Hepatocyte (in vitro differentiated cells): ENCODE measurements at regions not wholly inside any gene's neighbourhood (a gene's known extent, or its start where the extent isn't known, plus 50 kb on each side); places are given as distances from the start of the nearest gene placed in this dataset.

Source experiments
- DNase-seq: peaks from one replicate; pipeline ENCODE4 v3.0.0-alpha.2; 2016; ENCODE audit warnings: low spot score
- H2AFZ ChIP-seq: fragments of 200-600 bp; sonication (generic); 2 replicates; pipeline ENCODE4 v1.6.0; 2016; ENCODE audit warnings: antibody characterized with exemption, mild to moderate bottlenecking
- H3K27ac ChIP-seq: fragments of 200-600 bp; sonication (generic); 2 replicates; pipeline ENCODE4 v1.5.1; 2016; ENCODE audit warnings: mild to moderate bottlenecking
- H3K27me3 ChIP-seq: fragments of 200-600 bp; sonication (generic); 2 replicates; pipeline ENCODE4 v1.6.1; 2016
- H3K36me3 ChIP-seq: fragments of 200-600 bp; sonication (generic); replicated peaks from 2 replicates; pipeline ENCODE4 v1.5.1; 2016; ENCODE audit warnings: low read depth; ENCODE audit not compliant: insufficient read depth
- H3K4me1 ChIP-seq: fragments of 200-600 bp; sonication (generic); 2 replicates; pipeline ENCODE4 v1.5.1; 2016; ENCODE audit warnings: mild to moderate bottlenecking, moderate library complexity; ENCODE audit not compliant: insufficient read depth
- H3K4me2 ChIP-seq: fragments of 200-600 bp; sonication (generic); 2 replicates; pipeline ENCODE4 v1.6.0; 2016
- H3K4me3 ChIP-seq: fragments of 200-600 bp; sonication (generic); 2 replicates; pipeline ENCODE4 v1.5.1; 2016; ENCODE audit warnings: mild to moderate bottlenecking
- H3K79me2 ChIP-seq: fragments of 200-600 bp; sonication (generic); 2 replicates; pipeline ENCODE4 v1.6.0; 2017; ENCODE audit warnings: mild to moderate bottlenecking
- H3K9me2 ChIP-seq: fragments of 200-600 bp; sonication (generic); replicated peaks from 2 replicates; pipeline ENCODE4 v1.6.0; 2017; ENCODE audit warnings: mild to moderate bottlenecking; ENCODE audit not compliant: insufficient read depth
- H3K9me3 ChIP-seq: fragments of 200-600 bp; sonication (generic); 2 replicates; pipeline ENCODE4 v1.5.1; 2016; ENCODE audit warnings: low read depth, mild to moderate bottlenecking
- H4K20me1 ChIP-seq: fragments of 200-600 bp; sonication (generic); 2 replicates; pipeline ENCODE4 v1.6.0; 2016; ENCODE audit warnings: mild to moderate bottlenecking; ENCODE audit not compliant: insufficient read depth, poor library complexity, severe bottlenecking
- EZH2 ChIP-seq: fragments of 200-600 bp; sonication (generic); IDR thresholded peaks from 2 replicates; pipeline ENCODE4 v1.6.1; 2016; ENCODE audit warnings: antibody characterized with exemption, mild to moderate bottlenecking, borderline replicate concordance
- EZH2phosphoT487 ChIP-seq: fragments of 200-600 bp; sonication (generic); IDR thresholded peaks from one replicate; pipeline ENCODE4 v1.6.1; 2018; ENCODE audit warnings: antibody characterized with exemption, mild to moderate bottlenecking, low read depth, moderate library complexity; ENCODE audit not compliant: unreplicated experiment, severe bottlenecking
- WGBS: methylation state at CpG from one replicate; pipeline ENCODE4 v1.1.6; 2016; ENCODE audit warnings: low lambda C conversion rate; ENCODE audit errors: missing lambda C conversion rate; 5-methylcytosine and 5-hydroxymethylcytosine counted together
- TF ChIP-seq, protein P1 (sequence below): fragments of 200-600 bp; sonication (generic); IDR thresholded peaks from 2 replicates; pipeline ENCODE4 v1.5.1; 2016; ENCODE audit warnings: antibody characterized with exemption, mild to moderate bottlenecking; ENCODE audit not compliant: poor library complexity

GRCh38 chr12:96099986-96100385 lies 64.6 kb upstream of the LTA4H start:
- H3K27ac ChIP-seq, result no peak overlapping the region
- no peaks in the 10 kb centered on the region for H3K79me2 ChIP-seq
- no peak overlapping the region for H2AFZ ChIP-seq
- H4K20me1 ChIP-seq, result no peaks in the 10 kb centered on the region
- H3K4me1 ChIP-seq, result no peaks in the 10 kb centered on the region
- WGBS, result 97% methylated on average over 7 of the region's 7 CpGs
- H3K27me3 ChIP-seq, result no peaks in the 10 kb centered on the region
- no peak overlapping the region for H3K4me2 ChIP-seq
- H3K36me3 ChIP-seq, result no peaks in the 10 kb centered on the region
- no peaks in the 10 kb centered on the region for H3K9me2 ChIP-seq
- DNase-seq, result no peak
- TF ChIP-seq, protein P1, sequence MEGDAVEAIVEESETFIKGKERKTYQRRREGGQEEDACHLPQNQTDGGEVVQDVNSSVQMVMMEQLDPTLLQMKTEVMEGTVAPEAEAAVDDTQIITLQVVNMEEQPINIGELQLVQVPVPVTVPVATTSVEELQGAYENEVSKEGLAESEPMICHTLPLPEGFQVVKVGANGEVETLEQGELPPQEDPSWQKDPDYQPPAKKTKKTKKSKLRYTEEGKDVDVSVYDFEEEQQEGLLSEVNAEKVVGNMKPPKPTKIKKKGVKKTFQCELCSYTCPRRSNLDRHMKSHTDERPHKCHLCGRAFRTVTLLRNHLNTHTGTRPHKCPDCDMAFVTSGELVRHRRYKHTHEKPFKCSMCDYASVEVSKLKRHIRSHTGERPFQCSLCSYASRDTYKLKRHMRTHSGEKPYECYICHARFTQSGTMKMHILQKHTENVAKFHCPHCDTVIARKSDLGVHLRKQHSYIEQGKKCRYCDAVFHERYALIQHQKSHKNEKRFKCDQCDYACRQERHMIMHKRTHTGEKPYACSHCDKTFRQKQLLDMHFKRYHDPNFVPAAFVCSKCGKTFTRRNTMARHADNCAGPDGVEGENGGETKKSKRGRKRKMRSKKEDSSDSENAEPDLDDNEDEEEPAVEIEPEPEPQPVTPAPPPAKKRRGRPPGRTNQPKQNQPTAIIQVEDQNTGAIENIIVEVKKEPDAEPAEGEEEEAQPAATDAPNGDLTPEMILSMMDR, result no peak
- TF ChIP-seq EZH2phosphoT487 (no peak), EZH2 (no peak)
- no peak overlapping the region for H3K4me3 ChIP-seq
- H3K9me3 ChIP-seq, result no peaks in the 10 kb centered on the region

DNA sequence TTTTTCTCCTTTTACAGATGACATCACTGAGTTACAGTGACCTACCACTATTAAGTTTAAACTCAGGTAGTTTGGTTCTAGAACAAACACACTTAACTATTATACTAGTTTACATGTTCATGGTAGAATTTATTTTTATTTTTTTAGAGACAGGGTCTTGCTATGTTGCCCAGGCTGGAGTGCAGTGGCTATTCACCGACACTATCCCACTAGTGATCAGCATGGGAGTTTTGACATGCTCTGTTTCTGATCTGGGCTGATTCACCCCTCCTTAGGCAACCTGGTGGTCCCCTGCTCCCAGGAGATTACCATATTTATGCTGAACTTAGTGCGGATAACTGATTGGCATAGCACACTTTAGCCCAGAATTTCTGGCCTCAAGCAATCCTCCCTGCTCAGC lies 66.4 kb upstream of the LTA4H start:
- Histone ChIP-seq H3K36me3 (no peaks in the 10 kb centered on the region), H2AFZ (no peak overlapping the region), H3K4me3 (no peak overlapping the region), H3K9me3 (no peaks in the 10 kb centered on the region), H3K9me2 (no peaks in the 10 kb centered on the region), H3K4me1 (no peaks in the 10 kb centered on the region), H4K20me1 (no peaks in the 10 kb centered on the region), H3K27ac (no peak overlapping the region), H3K79me2 (no peaks in the 10 kb centered on the region), H3K27me3 (no peaks in the 10 kb centered on the region), H3K4me2 (no peak overlapping the region)
- TF ChIP-seq EZH2, result no peak
- no peak for TF ChIP-seq EZH2phosphoT487
- TF ChIP-seq, protein P1, result no peak
- WGBS, result 98% methylated on average over 2 of the region's 2 CpGs
- no peak for DNase-seq

DNA sequence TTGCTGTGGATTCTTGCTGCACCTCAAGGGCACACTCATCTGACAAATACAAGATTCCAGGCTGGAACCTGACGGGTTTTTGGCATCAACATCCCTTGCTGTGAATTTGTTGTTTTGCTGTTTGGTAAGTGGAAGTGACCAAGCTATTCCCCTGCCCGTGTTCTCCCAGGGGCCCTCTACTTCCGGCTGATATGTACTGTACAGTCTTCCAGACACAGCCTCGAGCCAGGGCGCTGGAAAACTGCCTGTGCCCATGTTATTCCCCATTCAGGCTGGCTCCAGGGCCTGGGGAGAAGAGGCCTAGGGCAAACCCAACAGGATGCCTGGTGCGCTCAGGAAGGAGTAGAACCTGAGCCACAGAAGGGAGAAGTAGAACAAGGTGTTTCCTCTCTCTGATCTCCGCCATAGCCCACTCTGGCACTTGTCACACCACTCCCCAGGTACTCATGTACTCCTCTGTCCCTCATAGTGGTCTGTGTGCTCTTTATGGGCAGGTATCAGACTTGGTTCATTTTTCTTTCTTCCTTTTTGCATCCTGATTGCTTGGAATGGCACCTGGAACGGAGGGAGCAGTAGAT lies 67.8 kb upstream of the LTA4H start:
- H3K27ac ChIP-seq, result no peak overlapping the region
- H4K20me1 ChIP-seq, result no peaks in the 10 kb centered on the region
- no peaks in the 10 kb centered on the region for H3K27me3 ChIP-seq
- H3K36me3 ChIP-seq, result no peaks in the 10 kb centered on the region
- 84% methylated on average over 8 of the region's 8 CpGs for WGBS
- no peak overlapping the region for H2AFZ ChIP-seq
- TF ChIP-seq, protein P1, result no peak
- no peak for TF ChIP-seq EZH2
- no peaks in the 10 kb centered on the region for H3K9me2 ChIP-seq
- DNase-seq, result no peak
- H3K4me1 ChIP-seq, result no peaks in the 10 kb centered on the region
- H3K79me2 ChIP-seq, result no peaks in the 10 kb centered on the region
- no peaks in the 10 kb centered on the region for H3K9me3 ChIP-seq
- H3K4me3 ChIP-seq, result no peak overlapping the region
- no peak overlapping the region for H3K4me2 ChIP-seq

- H2AFZ ChIP-seq, result no peak overlapping the region
- H3K27me3 ChIP-seq, result no peaks in the 10 kb centered on the region
- H3K79me2 ChIP-seq, result no peaks in the 10 kb centered on the region
- no peaks in the 10 kb centered on the region for H3K4me1 ChIP-seq
- DNase-seq, result no peak
- 91% methylated on average over 7 of the region's 7 CpGs for WGBS
- H3K4me3 ChIP-seq, result no peak overlapping the region
- TF ChIP-seq, protein P1, result no peak
- TF ChIP-seq EZH2phosphoT487, result no peak
- no peak for TF ChIP-seq EZH2
- H3K4me2 ChIP-seq, result no peak overlapping the region
- H3K27ac ChIP-seq, result no peak overlapping the region
- no peaks in the 10 kb centered on the region for H3K9me3 ChIP-seq
- no peaks in the 10 kb centered on the region for H4K20me1 ChIP-seq
- no peaks in the 10 kb centered on the region for H3K36me3 ChIP-seq
- no peaks in the 10 kb centered on the region for H3K9me2 ChIP-seq
These were observed 69.2 kb upstream of the LTA4H start for GRCh38 chr12:96104566-96104965.
